ENCODE measurements at regions not wholly inside any gene's neighbourhood (a gene's known extent, or its start where the extent isn't known, plus 50 kb on each side); places are given as distances from the start of the nearest gene placed in this dataset.

DNA sequence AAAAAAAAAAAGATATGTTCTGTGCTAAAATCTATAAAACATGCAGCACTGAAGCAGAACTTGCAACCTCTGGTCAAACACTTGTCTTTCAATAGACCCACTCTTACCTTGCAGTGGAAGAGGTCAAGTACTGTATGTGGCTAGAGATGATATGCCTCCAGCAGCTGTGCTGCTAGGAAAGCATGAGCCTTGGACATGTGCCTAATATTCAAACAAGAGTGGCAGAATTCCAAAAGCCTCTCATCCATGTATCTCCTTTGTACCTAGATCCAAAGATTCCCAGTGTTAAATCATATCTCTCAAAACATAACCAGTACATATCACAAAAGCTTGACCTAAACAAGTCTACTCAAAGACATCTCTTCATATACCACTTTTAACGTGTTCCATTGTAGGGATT, 105.0 kb upstream of the CPNE8 start:
- TF ChIP-seq, protein P1, sequence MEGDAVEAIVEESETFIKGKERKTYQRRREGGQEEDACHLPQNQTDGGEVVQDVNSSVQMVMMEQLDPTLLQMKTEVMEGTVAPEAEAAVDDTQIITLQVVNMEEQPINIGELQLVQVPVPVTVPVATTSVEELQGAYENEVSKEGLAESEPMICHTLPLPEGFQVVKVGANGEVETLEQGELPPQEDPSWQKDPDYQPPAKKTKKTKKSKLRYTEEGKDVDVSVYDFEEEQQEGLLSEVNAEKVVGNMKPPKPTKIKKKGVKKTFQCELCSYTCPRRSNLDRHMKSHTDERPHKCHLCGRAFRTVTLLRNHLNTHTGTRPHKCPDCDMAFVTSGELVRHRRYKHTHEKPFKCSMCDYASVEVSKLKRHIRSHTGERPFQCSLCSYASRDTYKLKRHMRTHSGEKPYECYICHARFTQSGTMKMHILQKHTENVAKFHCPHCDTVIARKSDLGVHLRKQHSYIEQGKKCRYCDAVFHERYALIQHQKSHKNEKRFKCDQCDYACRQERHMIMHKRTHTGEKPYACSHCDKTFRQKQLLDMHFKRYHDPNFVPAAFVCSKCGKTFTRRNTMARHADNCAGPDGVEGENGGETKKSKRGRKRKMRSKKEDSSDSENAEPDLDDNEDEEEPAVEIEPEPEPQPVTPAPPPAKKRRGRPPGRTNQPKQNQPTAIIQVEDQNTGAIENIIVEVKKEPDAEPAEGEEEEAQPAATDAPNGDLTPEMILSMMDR (IDR thresholded peaks at IDR 0.05; ENCODE audit: extremely low read depth in 1 of 2, insufficient read depth in 1 of 2, low read depth in 1 of 2, low read length in 2 of 2): no peak
- TF ChIP-seq POLR2AphosphoS5 (IDR thresholded peaks at IDR 0.05; ENCODE audit: insufficient read depth, low read depth, low read length) (no peak), EZH2 (IDR thresholded peaks at IDR 0.05; ENCODE audit: borderline replicate concordance, low read depth, low read length, severe bottlenecking) (no peak)
- TF ChIP-seq, protein P2, sequence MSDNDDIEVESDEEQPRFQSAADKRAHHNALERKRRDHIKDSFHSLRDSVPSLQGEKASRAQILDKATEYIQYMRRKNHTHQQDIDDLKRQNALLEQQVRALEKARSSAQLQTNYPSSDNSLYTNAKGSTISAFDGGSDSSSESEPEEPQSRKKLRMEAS (IDR thresholded peaks at IDR 0.05; ENCODE audit: insufficient read depth, insufficient read length): no peak

All from endothelial cell of umbilical vein (primary cell).